H1 (cell line): ENCODE measurements at regions not wholly inside any gene's neighbourhood (a gene's known extent, or its start where the extent isn't known, plus 50 kb on each side); places are given as distances from the start of the nearest gene placed in this dataset.

ENCODE experiments used
- CTCF ChIA-PET: fragments of 300-600 bp; sonication (Branson Sonifier 250); formaldehyde crosslinking; loops from one replicate; lab custom pipeline; 2021; ENCODE audit not compliant: partially characterized antibody; lab: Charles Lee
- POLR2A ChIA-PET: fragments of 300-600 bp; sonication (Branson Sonifier 250); formaldehyde crosslinking; loops from one replicate; lab custom pipeline; 2021; ENCODE audit warnings: inconsistent platforms; ENCODE audit not compliant: partially characterized antibody; lab: Charles Lee
- DNase-seq, 2 experiments: peaks; one replicate each; pipeline versions ENCODE4 v3.0.0 to v3.0.0-alpha.2; 2010 to 2022; ENCODE audit warnings: low spot score in 2 of 2, low read depth in 1 of 2, mixed read lengths in 1 of 2
- FAIRE-seq: peaks from 2 replicates; lab custom pipeline; 2011; peaks lifted over from hg19 to GRCh38; lab: Jason Lieb, UNC
- H2AFZ ChIP-seq: 2 replicates; pipeline ENCODE4 v1.8.1; 2012; ENCODE audit warnings: low read length, inconsistent platforms
- H2AK5ac ChIP-seq: 2 replicates; pipeline ENCODE4 v1.6.1; 2013; ENCODE audit warnings: low read depth, low read length
- H2BK120ac ChIP-seq: replicated peaks from 2 replicates; pipeline ENCODE3; 2013; ENCODE audit warnings: low read depth, low read length, inconsistent platforms
- H2BK12ac ChIP-seq: 2 replicates; pipeline ENCODE4 v1.6.1; 2013; ENCODE audit warnings: low read depth, low read length
- H2BK15ac ChIP-seq: 2 replicates; pipeline ENCODE4 v1.6.1; 2013; ENCODE audit warnings: low read length
- H2BK20ac ChIP-seq: 2 replicates; pipeline ENCODE4 v1.6.1; 2013; ENCODE audit warnings: low read length
- H2BK5ac ChIP-seq: 2 replicates; pipeline ENCODE4 v1.6.1; 2013; ENCODE audit warnings: low read depth, low read length
- H3K14ac ChIP-seq: 2 replicates; pipeline ENCODE4 v1.6.1; 2013; ENCODE audit warnings: inconsistent platforms; ENCODE audit not compliant: insufficient read length
- H3K18ac ChIP-seq: 2 replicates; pipeline ENCODE4 v1.6.1; 2013; ENCODE audit warnings: low read length; ENCODE audit errors: extremely low read depth
- H3K23ac ChIP-seq: 2 replicates; pipeline ENCODE4 v1.6.1; 2013; ENCODE audit warnings: inconsistent platforms; ENCODE audit not compliant: insufficient read length
- H3K23me2 ChIP-seq: 2 replicates; pipeline ENCODE4 v1.6.1; 2013; ENCODE audit warnings: low read depth, low read length
- H3K27ac ChIP-seq: 2 replicates; pipeline ENCODE4 v1.6.1; 2011; ENCODE audit warnings: low read depth, low read length, inconsistent platforms
- H3K27me3 ChIP-seq, 4 experiments: replicated peaks in 1 of 4; 1 replicate in 1 of 4; 2 replicates in 3 of 4; pipeline versions ENCODE4 v1.6.1 to v1.8.1; 2011 to 2013; ENCODE audit warnings: low read length in 3 of 4, mild to moderate bottlenecking in 3 of 4, inconsistent platforms in 2 of 4, mixed read lengths in 2 of 4, moderate library complexity in 1 of 4; ENCODE audit not compliant: control insufficient read depth in 3 of 4, insufficient read depth in 3 of 4; ENCODE audit errors: extremely low read depth in 1 of 4
- H3K36me3 ChIP-seq, 4 experiments: 2 replicates each; pipeline versions ENCODE4 v1.6.1 to v1.8.1; 2011 to 2013; ENCODE audit warnings: mild to moderate bottlenecking in 4 of 4, low read length in 3 of 4, moderate library complexity in 2 of 4, control low read depth in 1 of 4, inconsistent platforms in 1 of 4; ENCODE audit not compliant: insufficient read depth in 4 of 4, control insufficient read depth in 2 of 4
- H3K4ac ChIP-seq: replicated peaks from 2 replicates; pipeline ENCODE3; 2013; ENCODE audit warnings: low read length, low read depth, mixed read lengths, inconsistent platforms; ENCODE audit not compliant: insufficient read length
- H3K4me1 ChIP-seq, 4 experiments: replicated peaks in 1 of 4; 1 replicate in 1 of 4; 2 replicates in 3 of 4; pipeline versions ENCODE4 v1.6.1 to v1.8.1; 2011 to 2013; ENCODE audit warnings: low read length in 3 of 4, inconsistent platforms in 2 of 4, mixed read lengths in 1 of 4; ENCODE audit not compliant: insufficient read depth in 4 of 4, control insufficient read depth in 3 of 4
- H3K4me2 ChIP-seq, 2 experiments: 2 replicates each; pipeline versions ENCODE4 v1.6.1 to v1.8.1; 2011 to 2013; ENCODE audit warnings: low read depth in 2 of 2, low read length in 2 of 2, control low read depth in 1 of 2, inconsistent platforms in 1 of 2, mild to moderate bottlenecking in 1 of 2; ENCODE audit not compliant: insufficient read depth in 1 of 2
- H3K4me3 ChIP-seq, 4 experiments: fragments of 200-600, 300-600 bp in 1 of 4; sonication (generic), shearing (Covaris generic), sonication (Bioruptor Twin) in 1 of 4; 2 replicates each; pipeline versions ENCODE4 v1.5.1 to v1.8.1; 2011 to 2016; ENCODE audit warnings: low read length in 4 of 4, low read depth in 3 of 4, control low read depth in 2 of 4, inconsistent platforms in 2 of 4, mild to moderate bottlenecking in 2 of 4, mixed read lengths in 1 of 4, moderate library complexity in 1 of 4; ENCODE audit not compliant: insufficient read depth in 2 of 4; ENCODE audit errors: extremely low read depth in 1 of 4
- H3K56ac ChIP-seq: replicated peaks from 2 replicates; pipeline ENCODE3; 2013; ENCODE audit warnings: low read depth, mild to moderate bottlenecking, mixed read lengths, low read length, inconsistent platforms; ENCODE audit not compliant: insufficient read length
- H3K79me1 ChIP-seq: 2 replicates; pipeline ENCODE4 v1.6.1; 2013; ENCODE audit warnings: low read depth, low read length, control low read depth
- H3K79me2 ChIP-seq, 2 experiments: 2 replicates each; pipeline versions ENCODE4 v1.6.1 to v1.8.1; 2012 to 2013; ENCODE audit warnings: low read length in 2 of 2, mild to moderate bottlenecking in 2 of 2, inconsistent platforms in 1 of 2; ENCODE audit not compliant: insufficient read depth in 2 of 2, control insufficient read depth in 1 of 2
- H3K9ac ChIP-seq, 4 experiments: replicated peaks in 1 of 4; 1 replicate in 1 of 4; 2 replicates in 3 of 4; pipeline versions ENCODE4 v1.6.1 to v1.8.1; 2011 to 2013; ENCODE audit warnings: low read depth in 3 of 4, low read length in 3 of 4, control low read depth in 2 of 4, mild to moderate bottlenecking in 2 of 4, moderate library complexity in 2 of 4, inconsistent platforms in 1 of 4; ENCODE audit errors: extremely low read depth in 1 of 4
- H3K9me3 ChIP-seq, 2 experiments: 2 replicates each; pipeline versions ENCODE4 v1.6.1 to v1.8.1; 2012 to 2013; ENCODE audit warnings: mild to moderate bottlenecking in 2 of 2, moderate library complexity in 2 of 2, control low read depth in 1 of 2, inconsistent platforms in 1 of 2, low read depth in 1 of 2, low read length in 1 of 2, mixed read lengths in 1 of 2; ENCODE audit not compliant: insufficient read depth in 2 of 2
- H4K20me1 ChIP-seq, 2 experiments: replicated peaks in 1 of 2; 2 replicates each; pipeline versions ENCODE3 to v1.8.1; 2011 to 2013; ENCODE audit warnings: inconsistent platforms in 2 of 2, low read length in 2 of 2, mild to moderate bottlenecking in 1 of 2; ENCODE audit not compliant: insufficient read depth in 2 of 2, control insufficient read depth in 1 of 2
- H4K5ac ChIP-seq: 2 replicates; pipeline ENCODE4 v1.6.1; 2013; ENCODE audit warnings: low read length, low read depth, mixed read lengths, inconsistent platforms; ENCODE audit not compliant: insufficient read length
- H4K8ac ChIP-seq: 2 replicates; pipeline ENCODE4 v1.8.0; 2013; ENCODE audit warnings: mild to moderate bottlenecking, moderate library complexity, low read length, inconsistent platforms; ENCODE audit not compliant: insufficient read depth; ENCODE audit errors: extremely low read depth
- H4K91ac ChIP-seq: replicated peaks from 2 replicates; pipeline ENCODE3; 2013; ENCODE audit warnings: low read length, mixed read lengths, inconsistent platforms; ENCODE audit not compliant: insufficient read length
- BRCA1 ChIP-seq: IDR thresholded peaks from 2 replicates; pipeline ENCODE4 v1.6.1; 2012; ENCODE audit warnings: low read depth, low read length, improper control_type of control experiment
- CEBPB ChIP-seq: IDR thresholded peaks from 2 replicates; pipeline ENCODE4 v1.6.1; 2012; ENCODE audit warnings: low read depth, low read length
- CREB1 ChIP-seq: IDR thresholded peaks from 2 replicates; pipeline ENCODE4 v1.6.1; 2012; ENCODE audit warnings: inconsistent platforms
- HDAC2 ChIP-seq, 2 experiments: fragments of 300-600 bp in 1 of 2; sonication (generic) in 1 of 2; IDR thresholded peaks; 2 replicates each; pipeline ENCODE4 v1.6.1; 2011 to 2012; ENCODE audit warnings: low read depth in 2 of 2, low read length in 2 of 2, mild to moderate bottlenecking in 2 of 2, moderate library complexity in 2 of 2, borderline replicate concordance in 1 of 2, inconsistent platforms in 1 of 2
- MAFK ChIP-seq: IDR thresholded peaks from 2 replicates; pipeline ENCODE4 v1.6.1; 2012; ENCODE audit warnings: low read depth, mild to moderate bottlenecking, improper control_type of control experiment, low read length
- NANOG ChIP-seq: IDR thresholded peaks from 2 replicates; pipeline ENCODE4 v1.6.1; 2011; ENCODE audit warnings: low read length, low read depth, mild to moderate bottlenecking, inconsistent platforms; ENCODE audit not compliant: insufficient read depth, poor library complexity, severe bottlenecking
- POLR2A ChIP-seq, 2 experiments: IDR thresholded peaks; 1 replicate in 1 of 2; 2 replicates in 1 of 2; pipeline ENCODE4 v1.6.1; 2011; ENCODE audit warnings: low read depth in 2 of 2, low read length in 2 of 2, mild to moderate bottlenecking in 2 of 2; ENCODE audit errors: control extremely low read depth in 1 of 2
- POU5F1 ChIP-seq: IDR thresholded peaks from 2 replicates; pipeline ENCODE4 v1.6.1; 2011; ENCODE audit warnings: low read depth, mild to moderate bottlenecking, low read length, moderate library complexity
- SP1 ChIP-seq: IDR thresholded peaks from 2 replicates; pipeline ENCODE4 v1.6.1; 2011; ENCODE audit warnings: low read depth, low read length
- TCF12 ChIP-seq: IDR thresholded peaks from 2 replicates; pipeline ENCODE4 v1.6.1; 2011; ENCODE audit warnings: low read depth, mild to moderate bottlenecking, low read length
- WGBS, 2 experiments: shearing (Covaris generic) in 1 of 2; methylation state at CpG; one replicate each; pipeline versions ENCODE4 v1.1.6 to v1.1.7; 2013 to 2015; ENCODE audit warnings: low lambda C conversion rate in 2 of 2, mixed read lengths in 2 of 2, inconsistent platforms in 1 of 2, low coverage in 1 of 2, missing lambda C conversion rate in 1 of 2; ENCODE audit not compliant: insufficient replicate concordance in 2 of 2, insufficient coverage in 1 of 2, insufficient read length in 1 of 2; ENCODE audit errors: extremely low coverage in 1 of 2, missing lambda C conversion rate in 1 of 2; 5-methylcytosine and 5-hydroxymethylcytosine counted together
- TF ChIP-seq, protein P1 (sequence below): IDR thresholded peaks from 2 replicates; pipeline ENCODE4 v1.6.1; 2012; ENCODE audit warnings: low read length, inconsistent platforms
- TF ChIP-seq, protein P2 (sequence below): IDR thresholded peaks from 2 replicates; pipeline ENCODE4 v1.6.1; 2012; ENCODE audit warnings: inconsistent platforms
- TF ChIP-seq, protein P3 (sequence below): IDR thresholded peaks from 2 replicates; pipeline ENCODE4 v1.6.1; 2011; ENCODE audit warnings: low read length, improper control_type of control experiment

DNA sequence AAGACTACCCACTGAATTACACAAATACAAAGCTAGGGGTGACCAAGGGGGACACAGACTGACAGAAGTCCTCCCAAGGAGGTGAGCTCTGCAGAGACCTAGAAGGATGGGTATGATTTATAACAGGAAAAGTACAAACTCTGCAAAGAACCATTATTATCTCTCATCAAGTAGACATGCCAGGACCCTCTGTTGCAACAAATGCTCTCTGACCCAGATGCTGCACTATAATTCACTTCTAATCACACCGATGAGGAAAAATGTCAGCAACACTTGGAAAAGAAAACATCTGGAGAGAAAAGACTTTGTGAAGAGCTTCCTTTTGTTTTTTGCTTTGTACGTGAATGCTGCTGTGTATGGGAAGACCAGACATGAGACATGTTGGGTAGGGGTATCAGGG, 178.3 kb upstream of the PDE1C start:
- Histone ChIP-seq H4K8ac (no peak overlapping the region), H3K9me3 (no peaks in the 10 kb centered on the region), H3K4me1 (no peaks in the 10 kb centered on the region), H3K9ac (no peak overlapping the region), H3K79me1 (no peaks in the 10 kb centered on the region), H3K27ac (no peak overlapping the region), H3K4me3 (no peak overlapping the region), H3K36me3 (no peaks in the 10 kb centered on the region), H3K18ac (no peak overlapping the region), H3K23me2 (no peaks in the 10 kb centered on the region), H3K56ac (no peak overlapping the region), H2BK15ac (no peak overlapping the region), H2AK5ac (no peak overlapping the region), H3K79me2 (no peaks in the 10 kb centered on the region), H2BK12ac (no peak overlapping the region), H3K27me3 (no peaks in the 10 kb centered on the region), H3K23ac (no peak overlapping the region), H4K91ac (no peak overlapping the region), H3K14ac (no peak overlapping the region), H3K4ac (no peak overlapping the region), H2BK20ac (no peak overlapping the region), H4K5ac (no peak overlapping the region), H3K4me2 (no peak overlapping the region), H2AFZ (no peak overlapping the region), H2BK5ac (no peak overlapping the region), H2BK120ac (no peak overlapping the region), H4K20me1 (no peaks in the 10 kb centered on the region)
- 93% methylated on average over 2 of the region's 2 CpGs; no CpG with 5 or more reads in 1 of the 2 experiments for WGBS, 2 experiments
- FAIRE-seq (no peak), DNase-seq (no peak)
- CTCF ChIA-PET, result interaction anchor here (1.1 to 1.2 kb wide), 2 partner anchors 11 to 37 kb away, joined by 3 to 4 read pairs; no protein-coding TSS in a partner anchor
- POLR2A ChIA-PET, result no interaction called here
- no peak for TF ChIP-seq NANOG
- TF ChIP-seq, protein P1, sequence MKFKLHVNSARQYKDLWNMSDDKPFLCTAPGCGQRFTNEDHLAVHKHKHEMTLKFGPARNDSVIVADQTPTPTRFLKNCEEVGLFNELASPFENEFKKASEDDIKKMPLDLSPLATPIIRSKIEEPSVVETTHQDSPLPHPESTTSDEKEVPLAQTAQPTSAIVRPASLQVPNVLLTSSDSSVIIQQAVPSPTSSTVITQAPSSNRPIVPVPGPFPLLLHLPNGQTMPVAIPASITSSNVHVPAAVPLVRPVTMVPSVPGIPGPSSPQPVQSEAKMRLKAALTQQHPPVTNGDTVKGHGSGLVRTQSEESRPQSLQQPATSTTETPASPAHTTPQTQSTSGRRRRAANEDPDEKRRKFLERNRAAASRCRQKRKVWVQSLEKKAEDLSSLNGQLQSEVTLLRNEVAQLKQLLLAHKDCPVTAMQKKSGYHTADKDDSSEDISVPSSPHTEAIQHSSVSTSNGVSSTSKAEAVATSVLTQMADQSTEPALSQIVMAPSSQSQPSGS, result no peak
- TF ChIP-seq TCF12, result no peak
- TF ChIP-seq, protein P2, sequence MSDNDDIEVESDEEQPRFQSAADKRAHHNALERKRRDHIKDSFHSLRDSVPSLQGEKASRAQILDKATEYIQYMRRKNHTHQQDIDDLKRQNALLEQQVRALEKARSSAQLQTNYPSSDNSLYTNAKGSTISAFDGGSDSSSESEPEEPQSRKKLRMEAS, result no peak
- no peak for TF ChIP-seq BRCA1
- TF ChIP-seq POLR2A (IDR thresholded peaks at IDR 0.05; ENCODE audit: control extremely low read depth in 1 of 2, low read depth in 2 of 2, low read length in 2 of 2), result no peak
- TF ChIP-seq CEBPB, result no peak
- TF ChIP-seq POU5F1, result no peak
- TF ChIP-seq HDAC2 (IDR thresholded peaks at IDR 0.05; ENCODE audit: borderline replicate concordance in 1 of 2, low read depth in 2 of 2, low read length in 2 of 2), result no peak
- no peak for TF ChIP-seq MAFK
- TF ChIP-seq CREB1, result no peak
- TF ChIP-seq, protein P3, sequence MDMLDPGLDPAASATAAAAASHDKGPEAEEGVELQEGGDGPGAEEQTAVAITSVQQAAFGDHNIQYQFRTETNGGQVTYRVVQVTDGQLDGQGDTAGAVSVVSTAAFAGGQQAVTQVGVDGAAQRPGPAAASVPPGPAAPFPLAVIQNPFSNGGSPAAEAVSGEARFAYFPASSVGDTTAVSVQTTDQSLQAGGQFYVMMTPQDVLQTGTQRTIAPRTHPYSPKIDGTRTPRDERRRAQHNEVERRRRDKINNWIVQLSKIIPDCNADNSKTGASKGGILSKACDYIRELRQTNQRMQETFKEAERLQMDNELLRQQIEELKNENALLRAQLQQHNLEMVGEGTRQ, result no peak
- TF ChIP-seq SP1, result no peak
